ENCODE measurements at regions not wholly inside any gene's neighbourhood (a gene's known extent, or its start where the extent isn't known, plus 50 kb on each side); places are given as distances from the start of the nearest gene placed in this dataset.
A peak's percentile ranks its signal among the peaks of the same experiment; 100 is the strongest.
"Not testable (repeated sequence)": the region's sequence is repeated elsewhere in the genome, so short reads cannot be mapped to it uniquely, and the experiment has no call there.

GRCh38 chr6:11403035-11403601, 134.4 kb upstream of the TMEM170B start:
- no peak for DNase-seq

GRCh38 chr6:11402581-11402980, 135.0 kb upstream of the TMEM170B start:
- not testable (repeated sequence) for DNase-seq

- DNase-seq = not testable (repeated sequence)
These were observed 135.6 kb upstream of the TMEM170B start for GRCh38 chr6:11401954-11402353.

- no peak for DNase-seq
These were observed 138.9 kb upstream of the TMEM170B start for GRCh38 chr6:11398451-11399326.

- DNase-seq = no peak
These were observed 139.7 kb upstream of the TMEM170B start for GRCh38 chr6:11397622-11398450.

- DNase-seq = no peak
These were observed 140.7 kb upstream of the TMEM170B start for GRCh38 chr6:11396860-11397259.

GRCh38 chr6:11393713-11394627, 143.6 kb upstream of the TMEM170B start:
- no peak for DNase-seq

GRCh38 chr6:11392778-11393507, 144.6 kb upstream of the TMEM170B start:
- no peak for DNase-seq

- DNase-seq = no peak
These were observed 145.4 kb upstream of the TMEM170B start for GRCh38 chr6:11391934-11392777.

GRCh38 chr6:11389977-11390376, 147.6 kb upstream of the TMEM170B start:
- no peak for DNase-seq

- no peak for DNase-seq
These were observed 148.3 kb upstream of the TMEM170B start for GRCh38 chr6:11388983-11389944.

GRCh38 chr6:11387707-11388430, 149.7 kb upstream of the TMEM170B start:
- no peak for DNase-seq

GRCh38 chr6:11386726-11387125, 150.8 kb upstream of the TMEM170B start:
- no peak for DNase-seq

GRCh38 chr6:11386323-11386722, 151.2 kb upstream of the TMEM170B start:
- no peak for DNase-seq

GRCh38 chr6:11384531-11385309, 152.3 kb upstream of the NEDD9 start:
- DNase-seq = no peak

- DNase-seq = peak in 3 of 4 experiments; percentile 35 to 55 (median 49)
These were observed 149.5 kb upstream of the NEDD9 start for GRCh38 chr6:11381801-11382513.

All from activated CD4-positive, CD25-positive, alpha-beta regulatory T cell (primary cell).